ENCODE measurements at regions not wholly inside any gene's neighbourhood (a gene's known extent, or its start where the extent isn't known, plus 50 kb on each side); places are given as distances from the start of the nearest gene placed in this dataset.
A peak's percentile ranks its signal among the peaks of the same experiment; 100 is the strongest.

GRCh38 chr2:146295080-146295670 is 1549.7 kb upstream of the ACVR2A start:
- Mint-ChIP-seq H3K9me3 (ENCODE audit: unreplicated experiment) (peaks cover 9% of the 10 kb centered on the region), H3K27me3 (ENCODE audit: insufficient read depth, unreplicated experiment) (no peaks in the 10 kb centered on the region), H3K4me1 (ENCODE audit: insufficient read depth, unreplicated experiment) (no peaks in the 10 kb centered on the region), H3K4me3 (ENCODE audit: unreplicated experiment) (no peak overlapping the region), H3K36me3 (ENCODE audit: insufficient read depth, unreplicated experiment) (no peaks in the 10 kb centered on the region), H3K27ac (ENCODE audit: low read depth, unreplicated experiment) (no peak overlapping the region)
- intact Hi-C loops (cut with micrococcal nuclease), result no loop called here
- TF ChIP-seq, protein P1, sequence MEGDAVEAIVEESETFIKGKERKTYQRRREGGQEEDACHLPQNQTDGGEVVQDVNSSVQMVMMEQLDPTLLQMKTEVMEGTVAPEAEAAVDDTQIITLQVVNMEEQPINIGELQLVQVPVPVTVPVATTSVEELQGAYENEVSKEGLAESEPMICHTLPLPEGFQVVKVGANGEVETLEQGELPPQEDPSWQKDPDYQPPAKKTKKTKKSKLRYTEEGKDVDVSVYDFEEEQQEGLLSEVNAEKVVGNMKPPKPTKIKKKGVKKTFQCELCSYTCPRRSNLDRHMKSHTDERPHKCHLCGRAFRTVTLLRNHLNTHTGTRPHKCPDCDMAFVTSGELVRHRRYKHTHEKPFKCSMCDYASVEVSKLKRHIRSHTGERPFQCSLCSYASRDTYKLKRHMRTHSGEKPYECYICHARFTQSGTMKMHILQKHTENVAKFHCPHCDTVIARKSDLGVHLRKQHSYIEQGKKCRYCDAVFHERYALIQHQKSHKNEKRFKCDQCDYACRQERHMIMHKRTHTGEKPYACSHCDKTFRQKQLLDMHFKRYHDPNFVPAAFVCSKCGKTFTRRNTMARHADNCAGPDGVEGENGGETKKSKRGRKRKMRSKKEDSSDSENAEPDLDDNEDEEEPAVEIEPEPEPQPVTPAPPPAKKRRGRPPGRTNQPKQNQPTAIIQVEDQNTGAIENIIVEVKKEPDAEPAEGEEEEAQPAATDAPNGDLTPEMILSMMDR (IDR thresholded peaks at IDR 0.05; ENCODE audit: unreplicated experiment), result no peak
- CTCF ChIA-PET, result interaction anchor here (0.5 to 0.6 kb wide), 2 partner anchors 17 to 156 kb away, joined by 3 read pairs; no protein-coding TSS in a partner anchor
- no TSS peak for BruUV-seq (replicated peaks)
- DNase-seq (ENCODE audit: unreplicated experiment), result peak; percentile 22
- POLR2A ChIA-PET, result no interaction called here

DNA sequence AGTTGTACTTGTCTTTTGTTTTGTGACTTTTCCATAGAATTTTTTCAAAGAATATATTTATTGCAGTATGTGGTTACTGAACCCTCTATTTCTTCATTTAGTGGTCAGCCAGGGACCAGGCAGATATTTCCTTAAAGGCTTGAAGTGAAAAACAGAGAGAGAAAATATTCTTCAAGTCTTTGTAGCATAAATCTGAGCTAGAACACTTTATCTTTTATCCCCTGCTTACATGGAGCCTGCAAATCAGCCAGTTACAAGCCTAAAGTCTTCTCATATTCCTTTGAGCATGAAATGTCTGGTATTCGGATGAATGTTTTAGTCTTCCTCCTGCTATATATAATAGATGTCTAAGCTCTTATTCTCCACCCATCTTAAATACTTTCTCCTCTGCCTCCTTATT is 1557.5 kb upstream of the ACVR2A start:
- no peak for DNase-seq (ENCODE audit: unreplicated experiment)
- intact Hi-C loops (cut with micrococcal nuclease), result no loop called here
- Mint-ChIP-seq H3K27me3 (ENCODE audit: insufficient read depth, unreplicated experiment) (no peaks in the 10 kb centered on the region), H3K4me3 (ENCODE audit: unreplicated experiment) (no peak overlapping the region), H3K4me1 (ENCODE audit: insufficient read depth, unreplicated experiment) (no peaks in the 10 kb centered on the region), H3K9me3 (ENCODE audit: unreplicated experiment) (peaks cover 8% of the 10 kb centered on the region), H3K36me3 (ENCODE audit: insufficient read depth, unreplicated experiment) (no peaks in the 10 kb centered on the region), H3K27ac (ENCODE audit: low read depth, unreplicated experiment) (no peak overlapping the region)
- CTCF ChIA-PET, result interaction anchor here (1.1 kb wide), 1 partner anchor 10 kb away, joined by 5 read pairs; no protein-coding TSS in a partner anchor
- no TSS peak for BruUV-seq (replicated peaks)
- POLR2A ChIA-PET, result interaction anchor here (1.0 kb wide), 1 partner anchor 9 kb away, joined by 4 read pairs; no protein-coding TSS in a partner anchor
- TF ChIP-seq, protein P1 (IDR thresholded peaks at IDR 0.05; ENCODE audit: unreplicated experiment), result no peak

GRCh38 chr2:146278881-146279280 is 1565.9 kb upstream of the ACVR2A start:
- no peaks in the 10 kb centered on the region for H3K4me1 Mint-ChIP-seq (ENCODE audit: insufficient read depth, unreplicated experiment)
- TF ChIP-seq, protein P1 (IDR thresholded peaks at IDR 0.05; ENCODE audit: unreplicated experiment), result no peak
- BruUV-seq (replicated peaks), result no TSS peak
- POLR2A ChIA-PET, result no interaction called here
- intact Hi-C loops (cut with micrococcal nuclease), result no loop called here
- H3K9me3 Mint-ChIP-seq (ENCODE audit: unreplicated experiment), result no peaks in the 10 kb centered on the region
- no peaks in the 10 kb centered on the region for H3K27me3 Mint-ChIP-seq (ENCODE audit: insufficient read depth, unreplicated experiment)
- CTCF ChIA-PET, result interaction anchor here (1.2 kb wide), 1 partner anchor 11 kb away, joined by 3 read pairs; no protein-coding TSS in a partner anchor
- H3K4me3 Mint-ChIP-seq (ENCODE audit: unreplicated experiment), result no peak overlapping the region
- H3K27ac Mint-ChIP-seq (ENCODE audit: low read depth, unreplicated experiment), result no peak overlapping the region
- no peak for DNase-seq (ENCODE audit: unreplicated experiment)
- H3K36me3 Mint-ChIP-seq (ENCODE audit: insufficient read depth, unreplicated experiment), result no peaks in the 10 kb centered on the region

DNA sequence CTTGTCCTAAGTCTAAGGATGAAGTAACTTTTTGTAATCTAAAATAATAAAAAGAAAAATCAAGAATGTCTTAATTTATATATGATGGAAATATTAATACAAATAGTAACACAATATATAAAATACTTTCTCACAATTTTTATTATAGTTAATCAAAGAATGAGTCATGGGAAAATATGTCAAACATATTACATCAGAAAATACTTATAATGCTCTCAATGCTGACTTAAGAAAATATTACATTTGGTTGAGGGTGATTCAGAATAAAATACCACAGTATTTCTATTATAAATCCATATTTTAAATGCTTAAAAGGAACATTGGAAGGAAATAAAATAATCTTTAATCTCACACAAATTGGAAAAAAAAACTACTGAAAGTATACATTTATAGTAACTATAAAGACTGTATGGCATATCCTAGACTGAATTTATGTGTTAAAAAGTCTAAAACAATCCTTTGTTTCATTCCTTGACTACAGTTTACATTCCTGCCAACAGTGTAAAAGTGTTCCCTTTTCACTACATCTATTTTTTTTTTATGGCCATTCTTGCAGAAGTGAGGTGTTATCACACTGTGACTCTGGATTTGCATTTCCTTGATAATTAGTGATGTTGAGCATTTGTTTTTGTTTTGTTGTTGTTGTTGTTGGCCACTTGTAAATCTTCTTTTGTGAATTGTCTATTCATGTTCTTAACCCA is 1573.5 kb upstream of the ACVR2A start:
- H3K4me3 Mint-ChIP-seq (ENCODE audit: unreplicated experiment), result no peak overlapping the region
- BruUV-seq (replicated peaks), result TSS peak; percentile 50
- H3K27me3 Mint-ChIP-seq (ENCODE audit: insufficient read depth, unreplicated experiment), result no peaks in the 10 kb centered on the region

More for the DNA sequence above, 1573.5 kb upstream of the ACVR2A start:
- H3K4me1 Mint-ChIP-seq (ENCODE audit: insufficient read depth, unreplicated experiment), result peaks cover 9% of the 10 kb centered on the region
- no peaks in the 10 kb centered on the region for H3K9me3 Mint-ChIP-seq (ENCODE audit: unreplicated experiment)
- DNase-seq (ENCODE audit: unreplicated experiment), result no peak
- no peaks in the 10 kb centered on the region for H3K36me3 Mint-ChIP-seq (ENCODE audit: insufficient read depth, unreplicated experiment)
- intact Hi-C loops (cut with micrococcal nuclease), result no loop called here
- TF ChIP-seq, protein P1 (IDR thresholded peaks at IDR 0.05; ENCODE audit: unreplicated experiment), result no peak
- ChIA-PET POLR2A (no interaction called here), CTCF (no interaction called here)
- no peak overlapping the region for H3K27ac Mint-ChIP-seq (ENCODE audit: low read depth, unreplicated experiment)

All from MCF 10A (cell line).